Panc1 (cell line): ENCODE measurements at regions not wholly inside any gene's neighbourhood (a gene's known extent, or its start where the extent isn't known, plus 50 kb on each side); places are given as distances from the start of the nearest gene placed in this dataset.

Experiments used
- ATAC-seq: fragments of 200-7000 bp; cut with Tn5 transposase; 2 replicates; pipeline ENCODE4 v1.9.1; 2020; ENCODE audit warnings: mild to moderate bottlenecking, moderate library complexity
- BruUV-seq: library from RNA; stranded (reverse); fragments of 400-500 nt; replicated peaks from 2 replicates; lab custom pipeline; 2021; lab: Mats Ljungman, UMichigan
- CTCF ChIA-PET: fragments of 300-600 bp; sonication (Branson Sonifier 250); formaldehyde crosslinking; loops from one replicate; lab custom pipeline; 2022; ENCODE audit warnings: antibody characterized with exemption; lab: Charles Lee
- POLR2A ChIA-PET: fragments of 300-600 bp; sonication (Branson Sonifier 250); formaldehyde crosslinking; loops from one replicate; lab custom pipeline; 2022; ENCODE audit warnings: antibody characterized with exemption; lab: Charles Lee
- DNase-seq: peaks from one replicate; pipeline ENCODE4 v3.0.0-alpha.2; 2010; ENCODE audit warnings: low read depth, low spot score
- H3K27ac ChIP-seq: 2 replicates; pipeline ENCODE4 v1.5.1; 2011; ENCODE audit warnings: mild to moderate bottlenecking, low read length, inconsistent platforms
- H3K27me3 ChIP-seq: fragments of 200-500 bp; sonication (Bioruptor generic); 2 replicates; pipeline ENCODE4 v1.6.0; 2014; ENCODE audit warnings: low read length, inconsistent platforms; ENCODE audit not compliant: control insufficient read depth, insufficient read depth
- H3K36me3 ChIP-seq: fragments of 200-500 bp; sonication (Bioruptor generic); 2 replicates; pipeline ENCODE4 v1.5.1; 2014; ENCODE audit warnings: inconsistent platforms, mild to moderate bottlenecking, low read length, moderate library complexity; ENCODE audit not compliant: control insufficient read depth, insufficient read depth
- H3K4me1 ChIP-seq: 2 replicates; pipeline ENCODE4 v1.5.1; 2011; ENCODE audit warnings: inconsistent platforms, mild to moderate bottlenecking, low read length, moderate library complexity; ENCODE audit not compliant: control insufficient read depth, insufficient read depth
- H3K4me3 ChIP-seq, 2 experiments: 2 replicates each; pipeline ENCODE4 v1.5.1; 2011 to 2012; ENCODE audit warnings: low read depth in 2 of 2, low read length in 2 of 2, mild to moderate bottlenecking in 2 of 2, inconsistent platforms in 1 of 2, moderate library complexity in 1 of 2
- H3K9me3 ChIP-seq: fragments of 200-500 bp; sonication (Bioruptor generic); 2 replicates; pipeline ENCODE4 v1.5.1; 2014; ENCODE audit warnings: low read depth, mild to moderate bottlenecking, inconsistent platforms, low read length, moderate library complexity; ENCODE audit not compliant: control insufficient read depth, insufficient read depth
- POLR2AphosphoS5 ChIP-seq: IDR thresholded peaks from 2 replicates; pipeline ENCODE4 v1.6.1; 2012; ENCODE audit warnings: mild to moderate bottlenecking, low read depth, low read length, moderate library complexity
- SIN3A ChIP-seq: IDR thresholded peaks from 2 replicates; pipeline ENCODE4 v1.6.1; 2012; ENCODE audit warnings: low read depth, mild to moderate bottlenecking, low read length, moderate library complexity, borderline replicate concordance; ENCODE audit not compliant: insufficient read depth
- TCF7L2 ChIP-seq: IDR thresholded peaks from 2 replicates; pipeline ENCODE4 v1.6.1; 2011; ENCODE audit warnings: mild to moderate bottlenecking, low read depth, low read length, inconsistent platforms
- in situ Hi-C: cut with HindIII; loops from 2 replicates; pipeline ENCODE4 v1.10.0; 2016; ENCODE audit warnings: low sequenced_read_pairs, low pct_unique_long_range_greater_than_20kb
- intact Hi-C: fragments of 100-400 bp; cut with micrococcal nuclease; formaldehyde crosslinking; loops from one replicate; pipeline ENCODE4 v1.10.0; 2022; ENCODE audit not compliant: unreplicated experiment
- TF ChIP-seq, protein P1 (sequence below): fragments of 450-650 bp; IDR thresholded peaks from 2 replicates; pipeline ENCODE4 v1.5.1; 2017; ENCODE audit warnings: mild to moderate bottlenecking
- TF ChIP-seq, protein P2 (sequence below), 2 experiments: IDR thresholded peaks; 2 replicates each; pipeline ENCODE4 v1.6.1; 2011 to 2012; ENCODE audit warnings: low read depth in 2 of 2, control low read depth in 1 of 2, low read length in 1 of 2, mild to moderate bottlenecking in 1 of 2, moderate library complexity in 1 of 2; ENCODE audit not compliant: insufficient read depth in 1 of 2

DNA sequence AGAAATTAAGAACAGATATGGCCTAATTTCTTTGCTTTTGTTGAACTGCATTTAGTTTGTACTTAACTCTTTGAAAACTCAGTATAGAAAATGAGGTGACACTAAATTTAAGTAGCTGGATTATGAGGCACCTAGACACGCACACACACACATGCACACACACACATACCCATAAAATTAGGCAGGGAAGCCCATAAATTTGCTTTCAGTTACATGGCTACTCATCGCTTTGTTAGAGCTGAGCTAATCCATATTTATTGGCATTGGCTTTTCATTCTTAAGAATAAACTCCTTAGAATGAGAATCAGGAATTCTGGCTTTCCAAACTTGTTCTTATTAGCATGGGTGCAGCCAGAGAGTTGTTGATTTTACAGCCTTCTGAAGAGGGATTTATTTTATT lies 61.7 kb upstream of the MBNL2 start:
- in situ Hi-C loops, result no loop called here
- CTCF ChIA-PET, result no interaction called here
- H3K9me3 ChIP-seq, result no peaks in the 10 kb centered on the region
- ATAC-seq (no peak), DNase-seq (no peak)
- H3K36me3 ChIP-seq, result no peaks in the 10 kb centered on the region
- no peak overlapping the region for H3K4me3 ChIP-seq
- POLR2A ChIA-PET, result no interaction called here
- no peak overlapping the region for H3K27ac ChIP-seq
- H3K4me1 ChIP-seq, result no peaks in the 10 kb centered on the region; the same call in 1 of the 2 replicates
- no peaks in the 10 kb centered on the region for H3K27me3 ChIP-seq
- no TSS peak for BruUV-seq
- intact Hi-C loops, result no loop called here
- TF ChIP-seq SIN3A (no peak), TCF7L2 (no peak), POLR2AphosphoS5 (no peak)
- TF ChIP-seq, protein P1, sequence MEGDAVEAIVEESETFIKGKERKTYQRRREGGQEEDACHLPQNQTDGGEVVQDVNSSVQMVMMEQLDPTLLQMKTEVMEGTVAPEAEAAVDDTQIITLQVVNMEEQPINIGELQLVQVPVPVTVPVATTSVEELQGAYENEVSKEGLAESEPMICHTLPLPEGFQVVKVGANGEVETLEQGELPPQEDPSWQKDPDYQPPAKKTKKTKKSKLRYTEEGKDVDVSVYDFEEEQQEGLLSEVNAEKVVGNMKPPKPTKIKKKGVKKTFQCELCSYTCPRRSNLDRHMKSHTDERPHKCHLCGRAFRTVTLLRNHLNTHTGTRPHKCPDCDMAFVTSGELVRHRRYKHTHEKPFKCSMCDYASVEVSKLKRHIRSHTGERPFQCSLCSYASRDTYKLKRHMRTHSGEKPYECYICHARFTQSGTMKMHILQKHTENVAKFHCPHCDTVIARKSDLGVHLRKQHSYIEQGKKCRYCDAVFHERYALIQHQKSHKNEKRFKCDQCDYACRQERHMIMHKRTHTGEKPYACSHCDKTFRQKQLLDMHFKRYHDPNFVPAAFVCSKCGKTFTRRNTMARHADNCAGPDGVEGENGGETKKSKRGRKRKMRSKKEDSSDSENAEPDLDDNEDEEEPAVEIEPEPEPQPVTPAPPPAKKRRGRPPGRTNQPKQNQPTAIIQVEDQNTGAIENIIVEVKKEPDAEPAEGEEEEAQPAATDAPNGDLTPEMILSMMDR, result no peak
- TF ChIP-seq, protein P2, sequence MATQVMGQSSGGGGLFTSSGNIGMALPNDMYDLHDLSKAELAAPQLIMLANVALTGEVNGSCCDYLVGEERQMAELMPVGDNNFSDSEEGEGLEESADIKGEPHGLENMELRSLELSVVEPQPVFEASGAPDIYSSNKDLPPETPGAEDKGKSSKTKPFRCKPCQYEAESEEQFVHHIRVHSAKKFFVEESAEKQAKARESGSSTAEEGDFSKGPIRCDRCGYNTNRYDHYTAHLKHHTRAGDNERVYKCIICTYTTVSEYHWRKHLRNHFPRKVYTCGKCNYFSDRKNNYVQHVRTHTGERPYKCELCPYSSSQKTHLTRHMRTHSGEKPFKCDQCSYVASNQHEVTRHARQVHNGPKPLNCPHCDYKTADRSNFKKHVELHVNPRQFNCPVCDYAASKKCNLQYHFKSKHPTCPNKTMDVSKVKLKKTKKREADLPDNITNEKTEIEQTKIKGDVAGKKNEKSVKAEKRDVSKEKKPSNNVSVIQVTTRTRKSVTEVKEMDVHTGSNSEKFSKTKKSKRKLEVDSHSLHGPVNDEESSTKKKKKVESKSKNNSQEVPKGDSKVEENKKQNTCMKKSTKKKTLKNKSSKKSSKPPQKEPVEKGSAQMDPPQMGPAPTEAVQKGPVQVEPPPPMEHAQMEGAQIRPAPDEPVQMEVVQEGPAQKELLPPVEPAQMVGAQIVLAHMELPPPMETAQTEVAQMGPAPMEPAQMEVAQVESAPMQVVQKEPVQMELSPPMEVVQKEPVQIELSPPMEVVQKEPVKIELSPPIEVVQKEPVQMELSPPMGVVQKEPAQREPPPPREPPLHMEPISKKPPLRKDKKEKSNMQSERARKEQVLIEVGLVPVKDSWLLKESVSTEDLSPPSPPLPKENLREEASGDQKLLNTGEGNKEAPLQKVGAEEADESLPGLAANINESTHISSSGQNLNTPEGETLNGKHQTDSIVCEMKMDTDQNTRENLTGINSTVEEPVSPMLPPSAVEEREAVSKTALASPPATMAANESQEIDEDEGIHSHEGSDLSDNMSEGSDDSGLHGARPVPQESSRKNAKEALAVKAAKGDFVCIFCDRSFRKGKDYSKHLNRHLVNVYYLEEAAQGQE (IDR thresholded peaks at IDR 0.05; ENCODE audit: insufficient read depth in 1 of 2, low read depth in 2 of 2, low read length in 1 of 2), result no peak

DNA sequence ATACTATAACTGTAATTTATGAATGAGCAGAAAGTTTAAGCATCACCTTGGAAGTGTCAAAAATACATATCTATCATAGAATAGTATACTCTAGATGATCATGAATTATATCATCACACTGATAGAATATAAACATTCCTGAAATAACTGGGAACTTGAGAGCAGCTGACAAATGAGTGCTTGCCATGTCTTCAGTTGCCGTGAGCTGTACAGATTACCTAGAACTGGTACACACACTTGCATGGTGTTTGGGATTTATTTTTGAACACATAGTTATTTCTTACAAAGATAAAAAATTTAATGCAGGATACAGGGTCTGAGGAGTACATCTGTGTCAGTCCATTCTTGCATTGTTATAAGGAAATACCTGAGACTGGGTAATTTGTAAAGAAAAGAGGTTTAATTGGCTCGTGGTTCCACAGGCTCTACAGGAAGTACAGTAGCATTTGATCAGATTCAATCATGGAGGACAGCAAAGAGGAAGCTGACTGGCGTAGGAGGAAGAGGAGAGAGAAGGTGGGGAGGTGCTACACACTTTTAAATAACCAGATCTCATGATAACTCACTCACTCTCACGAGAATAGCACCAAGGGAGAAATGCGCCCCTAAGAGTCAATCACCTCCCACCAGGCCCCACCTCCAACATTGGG lies 60.4 kb upstream of the MBNL2 start:
- ChIA-PET POLR2A (no interaction called here), CTCF (no interaction called here)
- ATAC-seq, result no peak
- no peak for DNase-seq
- no peak for TF ChIP-seq SIN3A
- TF ChIP-seq, protein P2 (IDR thresholded peaks at IDR 0.05; ENCODE audit: insufficient read depth in 1 of 2, low read depth in 2 of 2, low read length in 1 of 2), result no peak
- TF ChIP-seq, protein P1, result no peak
- TF ChIP-seq POLR2AphosphoS5, result no peak
- TF ChIP-seq TCF7L2, result no peak
- Histone ChIP-seq H3K4me3 (no peak overlapping the region), H3K27ac (no peak overlapping the region), H3K9me3 (no peaks in the 10 kb centered on the region), H3K27me3 (no peaks in the 10 kb centered on the region), H3K4me1 (no peaks in the 10 kb centered on the region; the same call in 1 of the 2 replicates), H3K36me3 (no peaks in the 10 kb centered on the region)
- in situ Hi-C loops, result no loop called here
- intact Hi-C loops, result no loop called here
- BruUV-seq, result no TSS peak
